K562 (cell line): ENCODE measurements at regions not wholly inside any gene's neighbourhood (a gene's known extent, or its start where the extent isn't known, plus 50 kb on each side); places are given as distances from the start of the nearest gene placed in this dataset.
A peak's percentile ranks its signal among the peaks of the same experiment; 100 is the strongest.

Source experiments
- ATF1 ChIP-seq, 2 experiments: fragments of 450-650 bp in 1 of 2; IDR thresholded peaks; 2 replicates each; pipeline ENCODE4 v1.6.1; 2016; ENCODE audit warnings: missing compliant biosample characterization in 1 of 2, missing genetic modification characterization in 1 of 2
- CSDE1 ChIP-seq, 2 experiments: fragments of 450-650 bp; IDR thresholded peaks; 2 replicates each; pipeline ENCODE4 v1.6.1; 2016; ENCODE audit warnings: mild to moderate bottlenecking in 1 of 2
- FOXK1 ChIP-seq: sonication (generic); formaldehyde crosslinking; IDR thresholded peaks from 2 replicates; pipeline ENCODE4 v1.8.0; 2022; ENCODE audit warnings: missing genetic modification reagents, mild to moderate bottlenecking, borderline replicate concordance
- JUNB ChIP-seq: fragments of 450-650 bp; formaldehyde crosslinking; conservative IDR thresholded peaks from 2 replicates; pipeline ENCODE4 v1.4.0; 2020; ENCODE audit warnings: mild to moderate bottlenecking
- MAFG ChIP-seq: fragments of 450-650 bp; conservative IDR thresholded peaks from 2 replicates; pipeline ENCODE4 v1.6.1; 2016; ENCODE audit warnings: missing genetic modification characterization, missing compliant biosample characterization
- MNT ChIP-seq, 2 experiments: fragments of 450-650 bp; conservative IDR thresholded peaks; 2 replicates each; pipeline ENCODE4 v1.6.1; 2017; ENCODE audit warnings: mild to moderate bottlenecking in 2 of 2, moderate library complexity in 2 of 2
- NCOA4 ChIP-seq: fragments of 450-650 bp; IDR thresholded peaks from 2 replicates; pipeline ENCODE4 v1.6.1; 2018; ENCODE audit warnings: mild to moderate bottlenecking; ENCODE audit not compliant: partially characterized antibody
- NR2C2 ChIP-seq, 2 experiments: fragments of 200-800 bp in 1 of 2; sonication (Bioruptor generic) in 1 of 2; sonication (generic) in 1 of 2; formaldehyde crosslinking in 1 of 2; IDR thresholded peaks; 2 replicates each; pipeline versions ENCODE4 v1.6.1 to v1.8.0; 2016 to 2022; ENCODE audit warnings: mild to moderate bottlenecking in 1 of 2, missing compliant biosample characterization in 1 of 2, missing genetic modification characterization in 1 of 2, missing genetic modification reagents in 1 of 2
- RFX7 ChIP-seq: fragments of 250-450 bp; sonication (Bioruptor Pico); IDR thresholded peaks from 2 replicates; pipeline ENCODE4 v1.5.1; 2021; ENCODE audit warnings: mild to moderate bottlenecking
- ZBTB49 ChIP-seq: sonication (generic); formaldehyde crosslinking; IDR thresholded peaks from 2 replicates; pipeline ENCODE4 v1.8.0; 2022; ENCODE audit warnings: missing genetic modification reagents, mild to moderate bottlenecking, borderline replicate concordance
- ZNF318 ChIP-seq, 2 experiments: fragments of 450-650 bp; IDR thresholded peaks; 2 replicates each; pipeline ENCODE4 v1.6.1; 2016; ENCODE audit warnings: mild to moderate bottlenecking in 2 of 2, borderline replicate concordance in 1 of 2, low read depth in 1 of 2, moderate library complexity in 1 of 2
- ZNF507 ChIP-seq: conservative IDR thresholded peaks from 2 replicates; pipeline ENCODE4 v1.6.1; 2017; ENCODE audit warnings: missing genetic modification characterization, missing compliant biosample characterization

GRCh38 chr12:28135801-28136439 is 54.3 kb upstream of the CCDC91 start (continued):
- TF ChIP-seq MNT (conservative IDR thresholded peaks at IDR 0.05) = peak in 1 of 2 experiments; percentile 17; a peak in 1 of 4 replicates
- no peak for TF ChIP-seq RFX7 (CRISPR knock-in tag)
- TF ChIP-seq ZNF318 (IDR thresholded peaks at IDR 0.05; ENCODE audit: borderline replicate concordance in 1 of 2, low read depth in 1 of 2) = no peak
- TF ChIP-seq ZNF507 (tag) = no peak
- no peak for TF ChIP-seq FOXK1 (CRISPR knock-in tag)
- no peak for TF ChIP-seq ZBTB49 (CRISPR knock-in tag)
- no peak for TF ChIP-seq NCOA4
- no peak for TF ChIP-seq JUNB
- no peak for TF ChIP-seq CSDE1 (IDR thresholded peaks at IDR 0.05)
- TF ChIP-seq ATF1 (CRISPR knock-in tag; IDR thresholded peaks at IDR 0.05) = no peak
- peak; percentile 60 for TF ChIP-seq ATF1 (tag; IDR thresholded peaks at IDR 0.05)
- no peak for TF ChIP-seq MAFG
- no peak for TF ChIP-seq NR2C2 (CRISPR knock-in tag; IDR thresholded peaks at IDR 0.05)
- no peak for TF ChIP-seq NR2C2 (tag; IDR thresholded peaks at IDR 0.05)
